Femur (tissue), 1 donor: ENCODE measurements at regions not wholly inside any gene's neighbourhood (a gene's known extent, or its start where the extent isn't known, plus 50 kb on each side); places are given as distances from the start of the nearest gene placed in this dataset.
"Not testable (repeated sequence)": the region's sequence is repeated elsewhere in the genome, so short reads cannot be mapped to it uniquely, and the experiment has no call there.

Experiments used
- DNase-seq: peaks from one replicate; pipeline ENCODE4 v3.0.0-alpha.2; 2017

DNA sequence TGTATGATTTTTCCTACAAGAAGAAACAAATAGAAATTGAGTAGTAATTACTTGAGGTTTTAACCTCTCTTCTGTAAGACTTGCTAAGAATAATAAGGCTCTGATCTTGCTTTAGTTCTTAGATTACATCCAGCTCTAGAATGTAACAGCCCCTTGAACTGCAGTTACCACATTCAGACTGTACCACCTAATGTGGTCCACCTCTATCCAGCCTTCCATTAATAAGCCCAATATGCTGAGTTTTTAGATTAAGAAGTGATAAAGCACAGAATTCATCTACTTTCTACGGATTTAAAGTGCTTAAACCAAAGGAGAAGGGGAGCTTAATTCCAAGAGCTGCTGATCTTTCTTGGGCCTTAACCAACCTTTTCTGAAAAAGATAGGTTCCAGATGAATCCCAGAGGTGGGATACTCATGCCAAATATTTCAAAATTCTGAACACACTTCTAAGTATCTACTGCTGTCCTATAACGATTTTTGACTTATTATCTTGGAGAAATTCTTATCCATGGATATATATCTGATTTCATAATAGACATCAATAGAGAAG, 131.5 kb downstream of the ZNF608 start:
- DNase-seq: no peak

DNA sequence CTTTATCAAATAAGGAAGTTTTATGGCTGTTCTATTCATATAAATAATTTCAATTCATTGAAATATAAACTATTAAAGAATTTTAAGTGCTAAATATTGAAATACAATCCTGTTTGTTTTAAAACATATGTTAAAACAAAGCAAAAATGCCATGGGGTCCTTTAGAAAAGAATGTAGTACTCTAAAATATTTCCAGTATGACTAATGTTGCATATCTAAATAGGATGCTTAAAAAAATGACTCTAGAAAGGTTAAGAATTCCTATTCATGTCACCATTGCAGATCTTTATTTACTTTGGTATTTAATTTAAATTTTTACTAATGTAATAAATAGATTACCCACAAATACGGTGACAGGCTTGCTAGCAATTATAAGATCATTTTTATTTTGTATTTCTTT, 132.3 kb downstream of the ZNF608 start:
- no peak for DNase-seq

- DNase-seq: no peak
These were observed 133.0 kb downstream of the ZNF608 start for GRCh38 chr5:124613273-124613953.

GRCh38 chr5:124612023-124612422, 134.4 kb downstream of the ZNF608 start:
- no peak for DNase-seq

DNA sequence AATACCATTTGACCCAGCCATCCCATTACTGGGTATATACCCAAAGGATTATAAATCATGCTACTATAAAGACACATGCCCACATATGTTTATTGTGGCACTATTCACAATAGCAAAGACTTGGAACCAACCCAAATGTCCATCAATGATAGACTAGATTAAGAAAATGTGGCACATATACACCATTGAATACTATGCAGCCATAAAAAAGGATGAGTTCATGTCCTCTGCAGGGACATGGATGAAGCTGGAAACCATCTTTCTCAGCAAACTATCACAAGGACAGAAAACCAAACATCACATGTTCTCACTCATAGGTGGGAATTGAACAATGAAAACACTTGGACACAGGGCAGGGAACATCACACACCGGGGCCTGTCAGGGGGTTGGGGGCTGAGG, 135.2 kb downstream of the ZNF608 start:
- not testable (repeated sequence) for DNase-seq

GRCh38 chr5:124609685-124610084, 136.8 kb downstream of the ZNF608 start:
- DNase-seq: not testable (repeated sequence)

GRCh38 chr5:124606543-124606942, 139.9 kb downstream of the ZNF608 start:
- DNase-seq: no peak

GRCh38 chr5:124606093-124606492, 140.3 kb downstream of the ZNF608 start:
- no peak for DNase-seq

GRCh38 chr5:124605541-124605940, 140.9 kb downstream of the ZNF608 start:
- DNase-seq: peak; percentile 92

DNA sequence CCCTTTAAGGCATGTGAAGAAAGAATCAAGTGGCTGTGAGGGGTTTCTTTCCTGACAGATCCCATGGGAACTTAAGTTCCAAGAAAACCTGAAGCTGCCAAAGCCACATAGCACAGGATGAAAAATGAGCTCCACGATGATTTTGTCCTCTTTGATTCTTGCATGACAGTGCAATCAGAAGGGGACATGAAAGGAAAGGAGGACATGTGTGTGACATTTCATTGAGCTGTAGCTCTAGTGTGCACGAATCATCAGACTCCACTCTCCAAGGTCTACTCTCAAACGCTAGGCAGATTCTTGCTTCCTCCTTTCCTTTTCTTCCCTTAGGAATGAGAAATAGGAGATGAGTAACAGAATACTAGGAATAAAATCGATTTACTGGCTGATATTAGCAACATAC, 142.0 kb downstream of the ZNF608 start:
- DNase-seq: no peak

DNA sequence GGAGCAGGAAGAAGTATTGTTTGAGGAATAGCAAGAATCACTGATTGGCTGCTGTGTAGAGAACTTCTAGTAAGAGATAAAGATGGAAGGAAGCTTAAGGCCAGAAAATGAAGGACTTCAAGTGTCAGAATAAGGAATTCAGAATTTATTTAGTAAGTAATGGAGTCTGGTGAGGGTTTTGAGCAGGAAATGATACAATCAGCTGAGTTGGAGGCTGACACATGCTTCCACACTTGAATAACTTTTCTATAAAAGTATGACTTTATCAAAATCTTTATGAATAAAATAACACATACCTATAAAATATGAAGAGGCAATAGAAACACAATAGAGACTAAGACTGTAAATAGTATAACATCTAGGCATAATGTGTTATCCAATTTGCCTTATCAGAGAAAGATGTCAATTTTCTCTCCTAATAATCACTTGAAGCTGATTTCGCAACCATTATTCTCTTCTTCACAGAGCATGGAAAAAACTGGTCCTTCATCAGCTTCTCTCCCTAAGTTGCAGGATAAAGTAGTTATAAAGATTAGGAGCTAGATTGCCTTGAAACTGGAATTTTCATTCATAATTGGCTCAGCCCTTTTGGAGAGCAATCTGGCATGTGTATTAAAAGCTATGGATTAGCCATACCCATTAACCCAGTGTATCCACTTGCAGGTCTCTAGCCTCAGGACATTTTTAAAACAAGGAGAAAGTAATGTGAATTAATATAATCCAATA, 143.4 kb downstream of the ZNF608 start:
- DNase-seq: no peak

GRCh38 chr5:124599028-124599973, 147.1 kb downstream of the ZNF608 start:
- DNase-seq: peak; percentile 40

GRCh38 chr5:124596595-124597421, 149.6 kb downstream of the ZNF608 start:
- no peak for DNase-seq

DNA sequence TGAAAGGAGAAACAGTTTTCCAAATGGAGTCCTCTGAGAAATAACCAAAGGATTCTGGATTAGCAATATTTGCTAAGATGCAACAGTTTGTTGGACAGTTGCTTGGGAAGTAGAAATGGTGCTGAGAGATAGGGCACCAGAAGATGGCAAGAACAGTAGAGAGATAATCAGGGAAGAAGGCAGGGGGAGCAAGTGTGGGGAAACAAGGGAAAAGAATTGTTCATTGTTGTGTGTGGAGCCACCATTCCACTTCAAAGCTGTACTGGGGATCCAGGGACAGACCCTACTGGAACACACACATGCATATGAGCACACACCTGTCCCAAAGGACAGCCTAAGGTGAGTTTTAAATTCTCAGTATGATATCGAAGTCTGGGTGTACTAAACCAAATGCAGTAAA, 152.5 kb downstream of the ZNF608 start:
- no peak for DNase-seq

GRCh38 chr5:124592891-124593290, 153.5 kb downstream of the ZNF608 start:
- no peak for DNase-seq

DNA sequence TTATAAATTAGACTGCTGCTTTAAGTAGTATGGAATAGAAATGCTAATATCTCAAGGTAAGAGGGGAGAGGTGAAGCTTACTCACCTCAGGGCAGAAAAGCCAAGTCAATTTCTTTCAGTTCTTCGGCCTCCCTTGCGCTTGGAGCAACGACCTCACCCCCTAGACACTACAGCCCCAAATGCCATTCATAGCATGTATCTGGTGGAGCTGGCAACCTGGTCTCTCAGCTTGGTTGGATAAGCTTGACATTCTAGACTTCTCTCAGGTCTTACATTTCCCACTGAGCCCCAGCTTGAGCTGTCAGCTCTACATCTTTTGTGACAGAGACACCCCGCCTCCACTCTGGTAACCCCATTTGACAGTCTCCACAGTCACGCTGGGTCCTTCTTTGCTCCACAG, 154.9 kb downstream of the ZNF608 start:
- no peak for DNase-seq

DNA sequence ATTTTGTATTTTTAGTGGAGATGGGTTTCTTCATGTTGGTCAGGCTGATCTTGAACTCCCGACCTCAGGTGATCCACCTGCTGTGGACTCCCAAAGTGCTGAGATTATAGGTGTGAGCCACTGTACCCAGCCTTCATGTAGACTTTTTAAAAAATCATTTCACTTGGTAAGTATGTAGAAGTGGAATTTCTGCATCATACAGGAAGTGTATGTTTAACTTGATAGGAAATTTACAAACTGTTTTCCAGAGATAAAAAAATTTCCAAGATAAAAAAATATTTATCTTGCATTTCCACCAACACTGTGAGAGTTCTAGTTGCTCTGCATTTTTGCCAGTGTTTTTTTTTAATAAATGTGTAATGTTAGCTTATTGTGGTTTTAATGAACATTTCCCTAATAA, 155.8 kb downstream of the ZNF608 start:
- DNase-seq: no peak

DNA sequence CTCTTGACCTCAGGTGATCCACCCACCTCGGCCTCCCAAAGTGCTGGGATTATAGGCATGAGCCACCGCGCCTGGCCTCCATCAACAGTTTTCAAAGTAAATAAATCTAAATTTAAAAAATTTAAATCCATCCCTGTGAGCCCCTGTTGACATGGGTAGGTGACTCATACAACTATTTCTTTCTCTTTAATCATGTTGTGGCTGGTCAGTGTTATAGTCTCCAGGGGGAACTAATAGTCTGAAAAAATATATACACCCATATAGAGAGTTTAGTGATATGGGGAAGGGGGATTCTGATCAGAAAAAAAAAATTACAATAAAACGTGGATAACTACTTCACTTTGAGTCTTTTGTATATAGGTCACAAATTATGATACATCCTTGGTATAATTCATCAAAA, 159.2 kb downstream of the ZNF608 start:
- DNase-seq: no peak

DNA sequence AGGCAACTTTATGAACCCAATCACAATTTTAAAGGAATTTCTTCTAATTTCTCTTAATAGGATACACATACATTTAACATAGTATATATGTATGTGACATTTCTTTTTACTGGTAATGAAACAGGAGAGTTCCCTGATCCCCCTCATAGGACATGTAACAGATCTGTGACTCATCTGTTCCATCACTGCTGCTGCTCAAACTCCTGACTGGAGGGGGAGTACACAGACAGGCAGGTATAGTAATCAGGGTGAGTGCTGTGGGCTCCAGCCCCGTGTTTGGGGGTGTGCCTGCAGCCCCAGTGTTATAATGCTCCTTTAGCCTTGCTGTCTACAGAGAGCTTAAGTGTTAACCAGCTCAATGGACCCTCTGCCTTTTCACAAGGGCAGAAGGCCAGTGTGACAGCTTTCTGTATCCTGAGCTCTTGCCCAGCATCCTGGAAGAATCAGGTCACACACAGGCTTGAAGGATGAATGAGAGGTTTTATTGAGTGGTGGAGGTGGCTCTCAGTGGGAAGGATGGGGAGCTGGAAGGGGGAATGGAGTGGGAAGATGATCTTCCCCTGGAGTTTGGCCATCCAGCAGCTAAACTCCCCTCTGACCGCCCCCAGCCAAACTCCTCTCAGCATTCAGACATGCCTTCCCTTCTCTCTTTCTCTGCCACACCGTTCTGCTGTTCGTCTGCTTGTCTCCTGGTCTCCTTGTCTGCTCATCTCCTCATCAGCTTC, 161.3 kb downstream of the ZNF608 start:
- DNase-seq: no peak

GRCh38 chr5:124583469-124584350, 162.7 kb downstream of the ZNF608 start:
- DNase-seq: no peak

GRCh38 chr5:124582561-124582840, 163.9 kb downstream of the ZNF608 start:
- no peak for DNase-seq
